ENCODE measurements at regions not wholly inside any gene's neighbourhood (a gene's known extent, or its start where the extent isn't known, plus 50 kb on each side); places are given as distances from the start of the nearest gene placed in this dataset.

GRCh38 chrX:34218063-34218462 is 85.9 kb upstream of the FAM47A start:
- H3K4me2 ChIP-seq (ENCODE audit: insufficient read depth, low read length) = no peak overlapping the region
- ChIA-PET CTCF (ENCODE audit: low intra/inter-chr PET ratio) (no interaction called here), POLR2A (no interaction called here)
- FAIRE-seq (no peak), DNase-seq (ENCODE audit: extremely low read depth in 1 of 4, low spot score in 3 of 4) (no peak), ATAC-seq (no peak)
- no peaks in the 10 kb centered on the region for H3K27me3 ChIP-seq (ENCODE audit: control insufficient read depth in 2 of 2, insufficient read depth in 2 of 2, low read length in 2 of 2)
- 0% methylated on average over 1 of the region's 1 CpG for WGBS (ENCODE audit: insufficient coverage, low coverage, missing lambda C conversion rate)
- H3K36me3 ChIP-seq (ENCODE audit: control insufficient read depth, insufficient read depth, low read length) = no peaks in the 10 kb centered on the region
- H4K20me1 ChIP-seq (replicated peaks; ENCODE audit: control insufficient read depth, insufficient read depth, low read length) = no peaks in the 10 kb centered on the region
- no peaks in the 10 kb centered on the region for H3K9me1 ChIP-seq (ENCODE audit: control insufficient read depth, insufficient read depth, low read length)
- H3K9ac ChIP-seq (ENCODE audit: insufficient read depth in 1 of 2, low read depth in 2 of 2, low read length in 2 of 2) = no peak overlapping the region
- in situ Hi-C loops (cut with MboI) = no loop called here
- H3K9me3 ChIP-seq (replicated peaks; ENCODE audit: control insufficient read depth, insufficient read depth, low read depth, low read length) = no peaks in the 10 kb centered on the region
- no peaks in the 10 kb centered on the region for H3K4me1 ChIP-seq (replicated peaks in 1 of 2; ENCODE audit: control insufficient read depth in 2 of 2, insufficient read depth in 2 of 2, low read length in 2 of 2)
- no peak overlapping the region for H2AFZ ChIP-seq (ENCODE audit: low read depth, low read length)
- no peaks in the 10 kb centered on the region for H3K79me2 ChIP-seq (ENCODE audit: control insufficient read depth, insufficient read depth, low read length)
- BruUV-seq (replicated peaks) = no TSS peak
- intact Hi-C loops (cut with micrococcal nuclease) = no loop called here
- H3K4me3 ChIP-seq = no peak overlapping the region
- no peak overlapping the region for H3K27ac ChIP-seq (ENCODE audit: extremely low read depth, low read depth, low read length)
- TF ChIP-seq ZC3H8 (IDR thresholded peaks at IDR 0.05) = no peak
- TF ChIP-seq RBM25 (IDR thresholded peaks at IDR 0.05; ENCODE audit: low read depth, low read length, severe bottlenecking) = no peak
- TF ChIP-seq ZNF75A (CRISPR knock-in tag; IDR thresholded peaks at IDR 0.05) = no peak
- no peak for TF ChIP-seq RERE (CRISPR knock-in tag; IDR thresholded peaks at IDR 0.05; ENCODE audit: borderline replicate concordance)
- TF ChIP-seq ETS2 (tag; IDR thresholded peaks at IDR 0.05; ENCODE audit: borderline replicate concordance, poor library complexity, severe bottlenecking) = no peak
- no peak for TF ChIP-seq BMI1 (IDR thresholded peaks at IDR 0.05; ENCODE audit: low read length)
- no peak for TF ChIP-seq ZNF584 (CRISPR knock-in tag; IDR thresholded peaks at IDR 0.05; ENCODE audit: low read depth)
- no peak for TF ChIP-seq CBFA2T2 (conservative IDR thresholded peaks at IDR 0.05)
- no peak for TF ChIP-seq KLF6 (CRISPR knock-in tag; IDR thresholded peaks at IDR 0.05; ENCODE audit: borderline replicate concordance)
- no peak for TF ChIP-seq TSHZ1 (CRISPR knock-in tag; IDR thresholded peaks at IDR 0.05)

Measured in K562 (cell line).